ENCODE measurements at regions not wholly inside any gene's neighbourhood (a gene's known extent, or its start where the extent isn't known, plus 50 kb on each side); places are given as distances from the start of the nearest gene placed in this dataset.

GRCh38 chr4:176584031-176584606 lies 208.6 kb downstream of the VEGFC start:
- Histone ChIP-seq H3K4me2 (ENCODE audit: insufficient read depth, insufficient read length, low read length) (no peak overlapping the region), H2BK15ac (ENCODE audit: low read depth, low read length) (no peak overlapping the region), H4K5ac (ENCODE audit: insufficient read length, low read depth, low read length) (no peak overlapping the region), H2AK5ac (ENCODE audit: insufficient read length, low read length) (no peak overlapping the region), H3K18ac (ENCODE audit: insufficient read length, low read depth, low read length) (no peak overlapping the region), H2BK5ac (ENCODE audit: insufficient read length, low read length) (no peak overlapping the region), H2BK120ac (ENCODE audit: low read depth, low read length, poor library complexity, severe bottlenecking) (no peak overlapping the region), H3K4me1 (ENCODE audit: insufficient read depth, low read length) (no peaks in the 10 kb centered on the region), H3K27ac (ENCODE audit: insufficient read length, low read depth, low read length) (no peak overlapping the region), H2AFZ (ENCODE audit: low read length) (no peak overlapping the region), H4K20me1 (ENCODE audit: control insufficient read depth, insufficient read depth, insufficient read length) (no peaks in the 10 kb centered on the region), H3K56ac (ENCODE audit: insufficient read length, low read depth, low read length) (no peak overlapping the region), H3K79me2 (ENCODE audit: insufficient read depth, low read length) (no peaks in the 10 kb centered on the region), H3K9me3 (ENCODE audit: control insufficient read depth, low read depth, low read length) (no peaks in the 10 kb centered on the region), H4K91ac (ENCODE audit: insufficient read length, low read depth, low read length) (no peak overlapping the region), H3T11ph (ENCODE audit: low read length) (no peak overlapping the region), H3K14ac (ENCODE audit: insufficient read depth, low read length) (no peak overlapping the region), H3K79me1 (ENCODE audit: insufficient read depth, low read depth, low read length, poor library complexity, severe bottlenecking) (no peaks in the 10 kb centered on the region), H3K27me3 (ENCODE audit: insufficient read depth, low read length) (no peaks in the 10 kb centered on the region), H2BK20ac (ENCODE audit: low read depth, low read length, poor library complexity, severe bottlenecking) (no peak overlapping the region), H4K8ac (replicated peaks; ENCODE audit: insufficient read length, low read depth, low read length) (no peak overlapping the region), H3K23ac (ENCODE audit: insufficient read length, low read depth, low read length) (no peak overlapping the region), H3K9ac (ENCODE audit: extremely low read depth, insufficient read length, low read length) (no peak overlapping the region), H3K23me2 (ENCODE audit: insufficient read length, low read depth, low read length, poor library complexity, severe bottlenecking) (no peaks in the 10 kb centered on the region), H3K4ac (ENCODE audit: low read depth, low read length) (no peak overlapping the region), H2BK12ac (ENCODE audit: insufficient read length, low read depth, low read length) (no peak overlapping the region)
- WGBS (ENCODE audit: extremely low coverage, insufficient read length, low lambda C conversion rate) = no CpG with 5 or more reads among the region's 7 CpGs
- H3K27me3 Mint-ChIP-seq (ENCODE audit: low read depth) = peaks cover 1% of the 10 kb centered on the region; the same call in 1 of the 2 replicates
- H3K36me3 Mint-ChIP-seq (ENCODE audit: insufficient read depth in 1 of 3, low read depth in 3 of 3) = no peaks in the 10 kb centered on the region
- H3K27ac Mint-ChIP-seq = no peak overlapping the region
- TF ChIP-seq, protein P1, sequence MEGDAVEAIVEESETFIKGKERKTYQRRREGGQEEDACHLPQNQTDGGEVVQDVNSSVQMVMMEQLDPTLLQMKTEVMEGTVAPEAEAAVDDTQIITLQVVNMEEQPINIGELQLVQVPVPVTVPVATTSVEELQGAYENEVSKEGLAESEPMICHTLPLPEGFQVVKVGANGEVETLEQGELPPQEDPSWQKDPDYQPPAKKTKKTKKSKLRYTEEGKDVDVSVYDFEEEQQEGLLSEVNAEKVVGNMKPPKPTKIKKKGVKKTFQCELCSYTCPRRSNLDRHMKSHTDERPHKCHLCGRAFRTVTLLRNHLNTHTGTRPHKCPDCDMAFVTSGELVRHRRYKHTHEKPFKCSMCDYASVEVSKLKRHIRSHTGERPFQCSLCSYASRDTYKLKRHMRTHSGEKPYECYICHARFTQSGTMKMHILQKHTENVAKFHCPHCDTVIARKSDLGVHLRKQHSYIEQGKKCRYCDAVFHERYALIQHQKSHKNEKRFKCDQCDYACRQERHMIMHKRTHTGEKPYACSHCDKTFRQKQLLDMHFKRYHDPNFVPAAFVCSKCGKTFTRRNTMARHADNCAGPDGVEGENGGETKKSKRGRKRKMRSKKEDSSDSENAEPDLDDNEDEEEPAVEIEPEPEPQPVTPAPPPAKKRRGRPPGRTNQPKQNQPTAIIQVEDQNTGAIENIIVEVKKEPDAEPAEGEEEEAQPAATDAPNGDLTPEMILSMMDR (conservative IDR thresholded peaks at IDR 0.05) = no peak
- no peak for DNase-seq
- no peaks in the 10 kb centered on the region for H3K4me1 Mint-ChIP-seq
- no peak overlapping the region for H3K4me3 Mint-ChIP-seq
- H3K9me3 Mint-ChIP-seq = no peaks in the 10 kb centered on the region
